Right atrium auricular region (tissue), 2 donors: ENCODE measurements at regions not wholly inside any gene's neighbourhood (a gene's known extent, or its start where the extent isn't known, plus 50 kb on each side); places are given as distances from the start of the nearest gene placed in this dataset.

Experiments used
- DNase-seq: peaks from one replicate; pipeline ENCODE4 v3.0.0-alpha.2; 2019; ENCODE audit warnings: low spot score
- H3K27ac ChIP-seq, 2 donors: fragments of 200-600 bp; sonication (generic); 1 replicate in 1 of 2; 2 replicates in 1 of 2; pipeline ENCODE4 v1.5.1; 2016 to 2019
- H3K27me3 ChIP-seq, 2 donors: fragments of 200-600 bp; sonication (generic); one replicate each; pipeline versions ENCODE4 v1.5.1 to v1.6.0; 2017 to 2019
- H3K36me3 ChIP-seq: fragments of 200-600 bp; sonication (generic); one replicate; pipeline ENCODE4 v1.5.1; 2016
- H3K4me1 ChIP-seq, 2 donors: fragments of 200-600 bp; sonication (generic); one replicate each; pipeline versions ENCODE4 v1.5.1 to v1.6.0; 2017 to 2019
- H3K4me3 ChIP-seq, 2 donors: fragments of 200-600 bp; sonication (generic); 1 replicate in 1 of 2; 2 replicates in 1 of 2; pipeline ENCODE4 v1.5.1; 2017 to 2019; ENCODE audit warnings: mild to moderate bottlenecking in 1 of 2, moderate library complexity in 1 of 2
- H3K9me3 ChIP-seq, 2 donors: fragments of 200-600 bp; sonication (generic); one replicate each; pipeline ENCODE4 v1.5.1; 2019
- CTCF ChIP-seq, 2 donors: fragments of 200-600 bp; sonication (generic); IDR thresholded peaks; one replicate each; pipeline ENCODE4 v1.5.1; 2019; ENCODE audit warnings: antibody characterized with exemption in 2 of 2

GRCh38 chr16:64132759-64133361 lies 989.0 kb downstream of the CDH11 start:
- Histone ChIP-seq H3K27me3 (no peaks in the 10 kb centered on the region), H3K4me3 (no peak overlapping the region), H3K27ac (no peak overlapping the region), H3K4me1 (peaks cover 0 to 10% of the 10 kb centered on the region in 2 donors), H3K36me3 (no peaks in the 10 kb centered on the region), H3K9me3 (no peaks in the 10 kb centered on the region)
- DNase-seq: no peak
- TF ChIP-seq CTCF (IDR thresholded peaks at IDR 0.05): no peak

- no peaks in the 10 kb centered on the region for H3K27me3 ChIP-seq
- no peak overlapping the region for H3K4me3 ChIP-seq
- no peaks in the 10 kb centered on the region for H3K36me3 ChIP-seq
- H3K4me1 ChIP-seq: peaks cover 0 to 10% of the 10 kb centered on the region in 2 donors
- TF ChIP-seq CTCF (IDR thresholded peaks at IDR 0.05): no peak
- H3K27ac ChIP-seq: no peak overlapping the region
- H3K9me3 ChIP-seq: no peaks in the 10 kb centered on the region
- DNase-seq: no peak
Measured at GRCh38 chr16:64132190-64132589, 989.7 kb downstream of the CDH11 start.

- Histone ChIP-seq H3K9me3 (no peaks in the 10 kb centered on the region), H3K27me3 (no peaks in the 10 kb centered on the region), H3K4me1 (peaks cover 0 to 10% of the 10 kb centered on the region in 2 donors), H3K36me3 (no peaks in the 10 kb centered on the region), H3K27ac (no peak overlapping the region), H3K4me3 (no peak overlapping the region)
- no peak for DNase-seq
- no peak for TF ChIP-seq CTCF (IDR thresholded peaks at IDR 0.05)
Measured at GRCh38 chr16:64131423-64131822, 990.4 kb downstream of the CDH11 start.

- H3K27me3 ChIP-seq: no peaks in the 10 kb centered on the region
- H3K4me3 ChIP-seq: no peak overlapping the region
- H3K36me3 ChIP-seq: no peaks in the 10 kb centered on the region
- H3K4me1 ChIP-seq: peaks cover 0 to 10% of the 10 kb centered on the region in 2 donors
- H3K9me3 ChIP-seq: no peaks in the 10 kb centered on the region
- TF ChIP-seq CTCF (IDR thresholded peaks at IDR 0.05): no peak
- no peak for DNase-seq
- no peak overlapping the region for H3K27ac ChIP-seq
Measured at GRCh38 chr16:64130140-64130539, 991.7 kb downstream of the CDH11 start.

- no peak overlapping the region for H3K27ac ChIP-seq
- TF ChIP-seq CTCF (IDR thresholded peaks at IDR 0.05): no peak
- H3K27me3 ChIP-seq: no peaks in the 10 kb centered on the region
- no peaks in the 10 kb centered on the region for H3K9me3 ChIP-seq
- DNase-seq: no peak
- no peak overlapping the region for H3K4me3 ChIP-seq
- H3K36me3 ChIP-seq: no peaks in the 10 kb centered on the region
- no peaks in the 10 kb centered on the region for H3K4me1 ChIP-seq
Measured at GRCh38 chr16:64122177-64122576, 999.7 kb downstream of the CDH11 start.

GRCh38 chr16:64121473-64121872 lies 1000.4 kb downstream of the CDH11 start:
- no peak for TF ChIP-seq CTCF (IDR thresholded peaks at IDR 0.05)
- Histone ChIP-seq H3K4me3 (no peak overlapping the region), H3K27ac (no peak overlapping the region), H3K9me3 (no peaks in the 10 kb centered on the region), H3K36me3 (no peaks in the 10 kb centered on the region), H3K27me3 (no peaks in the 10 kb centered on the region), H3K4me1 (no peaks in the 10 kb centered on the region)
- DNase-seq: no peak
